Activated T-helper 1 cell treated with anti-CD3 and anti-CD28 coated beads, Interleukin-2, amount 50 U/mL, for 16 hours (primary cell): ENCODE measurements at regions not wholly inside any gene's neighbourhood (a gene's known extent, or its start where the extent isn't known, plus 50 kb on each side); places are given as distances from the start of the nearest gene placed in this dataset.
"Not testable (repeated sequence)": the region's sequence is repeated elsewhere in the genome, so short reads cannot be mapped to it uniquely, and the experiment has no call there.

Experiments
- DNase-seq, 2 donors: peaks; one replicate each; pipeline ENCODE4 v3.0.0-alpha.2; 2020; ENCODE audit warnings: low read depth in 1 of 2, low spot score in 1 of 2

GRCh38 chr14:40757376-40757950, 849.2 kb upstream of the LRFN5 start:
- DNase-seq = no peak

- no peak for DNase-seq
Measured at GRCh38 chr14:40733206-40733605, 873.5 kb upstream of the LRFN5 start.

- no peak for DNase-seq
Measured at GRCh38 chr14:40727107-40727506, 879.6 kb upstream of the LRFN5 start.

- DNase-seq = no peak
Measured at GRCh38 chr14:40713387-40713786, 893.3 kb upstream of the LRFN5 start.

GRCh38 chr14:40697231-40697630, 909.4 kb upstream of the LRFN5 start:
- no peak for DNase-seq

- DNase-seq = no peak
Measured at GRCh38 chr14:40694023-40694422, 912.7 kb upstream of the LRFN5 start.

GRCh38 chr14:40691066-40691465, 915.6 kb upstream of the LRFN5 start:
- no peak for DNase-seq

GRCh38 chr14:40685764-40686163, 920.9 kb upstream of the LRFN5 start:
- no peak for DNase-seq

- DNase-seq = no peak
Measured at GRCh38 chr14:40684328-40684727, 922.3 kb upstream of the LRFN5 start.

- no peak for DNase-seq
Measured at GRCh38 chr14:40682131-40682913, 924.4 kb upstream of the LRFN5 start.

GRCh38 chr14:40679256-40679655, 927.4 kb upstream of the LRFN5 start:
- DNase-seq = no peak

- DNase-seq = not testable (repeated sequence)
Measured at GRCh38 chr14:40677206-40677605, 929.5 kb upstream of the LRFN5 start.

- DNase-seq = no peak
Measured at GRCh38 chr14:40674502-40674901, 932.2 kb upstream of the LRFN5 start.

- no peak for DNase-seq
Measured at GRCh38 chr14:40656311-40656710, 950.4 kb upstream of the LRFN5 start.

- no peak for DNase-seq
Measured at GRCh38 chr14:40652089-40652691, 954.5 kb upstream of the LRFN5 start.

GRCh38 chr14:40630471-40630870, 976.2 kb upstream of the LRFN5 start:
- no peak for DNase-seq

- not testable (repeated sequence) for DNase-seq
Measured at GRCh38 chr14:40629551-40630137, 977.0 kb upstream of the LRFN5 start.

GRCh38 chr14:40629144-40629543, 977.5 kb upstream of the LRFN5 start:
- DNase-seq = no peak

GRCh38 chr14:40623643-40624042, 983.0 kb upstream of the LRFN5 start:
- no peak for DNase-seq

- DNase-seq = no peak
Measured at GRCh38 chr14:40618225-40618898, 988.3 kb upstream of the LRFN5 start.

GRCh38 chr14:40616579-40616978, 990.1 kb upstream of the LRFN5 start:
- DNase-seq = no peak

- no peak for DNase-seq
Measured at GRCh38 chr14:40601063-40601462, 1005.6 kb upstream of the LRFN5 start.
